Immature natural killer cell (primary cell): ENCODE measurements at regions not wholly inside any gene's neighbourhood (a gene's known extent, or its start where the extent isn't known, plus 50 kb on each side); places are given as distances from the start of the nearest gene placed in this dataset.

Experiments used
- DNase-seq, 3 donors: peaks; one replicate each; pipeline ENCODE4 v3.0.0; 2022; ENCODE audit warnings: mixed read lengths in 1 of 3
- H3K27ac Mint-ChIP-seq, 6 donors: one replicate each; pipeline ENCODE4 v1.8.0; 2020; ENCODE audit warnings: mixed read lengths in 6 of 6, mild to moderate bottlenecking in 5 of 6, inconsistent platforms in 4 of 6, moderate library complexity in 3 of 6
- H3K27me3 Mint-ChIP-seq, 3 donors: one replicate each; pipeline ENCODE4 v1.8.0; 2020 to 2021; ENCODE audit warnings: low read depth in 3 of 3, mild to moderate bottlenecking in 3 of 3, mixed read lengths in 3 of 3, moderate library complexity in 3 of 3, inconsistent platforms in 1 of 3
- H3K36me3 Mint-ChIP-seq, 3 donors: one replicate each; pipeline ENCODE4 v1.8.0; 2020; ENCODE audit warnings: mixed read lengths in 3 of 3, inconsistent platforms in 2 of 3, mild to moderate bottlenecking in 2 of 3
- H3K4me1 Mint-ChIP-seq, 2 donors: one replicate each; pipeline ENCODE4 v1.8.0; 2020; ENCODE audit warnings: inconsistent platforms in 2 of 2, mild to moderate bottlenecking in 2 of 2, mixed read lengths in 2 of 2, moderate library complexity in 1 of 2
- H3K4me3 Mint-ChIP-seq, 5 donors: one replicate each; pipeline ENCODE4 v1.8.0; 2020; ENCODE audit warnings: mild to moderate bottlenecking in 5 of 5, mixed read lengths in 5 of 5, inconsistent platforms in 3 of 5, moderate library complexity in 3 of 5
- H3K9me3 Mint-ChIP-seq, 6 donors: one replicate each; pipeline ENCODE4 v1.8.0; 2020; ENCODE audit warnings: mild to moderate bottlenecking in 6 of 6, mixed read lengths in 6 of 6, inconsistent platforms in 4 of 6, moderate library complexity in 3 of 6

GRCh38 chr4:138964716-138965426 lies 50.7 kb upstream of the NOCT start:
- Mint-ChIP-seq H3K9me3 (no peaks in the 10 kb centered on the region), H3K27me3 (peaks cover 0 to 2% (median 0%) of the 10 kb centered on the region in 3 donors), H3K36me3 (peaks cover 0 to 3% (median 0%) of the 10 kb centered on the region in 3 donors), H3K4me3 (no peak overlapping the region), H3K27ac (no peak overlapping the region), H3K4me1 (no peaks in the 10 kb centered on the region)
- DNase-seq = no peak

DNA sequence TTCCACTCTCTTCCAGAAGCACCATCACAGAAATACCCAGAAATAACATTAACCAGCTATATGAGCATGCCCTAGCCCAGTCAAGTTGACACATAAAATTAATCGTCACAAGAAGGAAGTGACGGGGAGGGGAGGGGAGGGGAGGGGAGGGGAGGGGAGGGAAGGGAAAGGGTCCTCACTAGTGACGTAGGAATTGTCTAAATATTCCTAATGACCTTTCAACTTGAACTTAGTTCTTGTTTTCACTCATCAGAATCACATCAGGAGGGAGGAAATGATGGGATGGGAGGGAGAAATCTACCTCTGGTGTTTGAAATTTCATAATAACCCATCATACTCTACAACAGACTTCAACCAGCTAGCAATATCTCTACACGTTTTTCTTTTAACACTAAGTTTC lies 52.2 kb upstream of the NOCT start:
- Mint-ChIP-seq H3K4me1 (peaks cover 12% of the 10 kb centered on the region in 2 donors), H3K27me3 (peaks cover 0 to 2% (median 0%) of the 10 kb centered on the region in 3 donors), H3K36me3 (no peaks in the 10 kb centered on the region), H3K27ac (no peak overlapping the region), H3K4me3 (no peak overlapping the region), H3K9me3 (no peaks in the 10 kb centered on the region)
- DNase-seq = no peak

GRCh38 chr4:138961664-138962063 lies 53.9 kb upstream of the NOCT start:
- H3K4me1 Mint-ChIP-seq = peaks cover 14 to 17% of the 10 kb centered on the region in 2 donors
- peaks cover 0 to 5% (median 0%) of the 10 kb centered on the region in 3 donors for H3K36me3 Mint-ChIP-seq
- H3K4me3 Mint-ChIP-seq = no peak overlapping the region
- H3K27ac Mint-ChIP-seq = no peak overlapping the region
- DNase-seq = no peak
- H3K27me3 Mint-ChIP-seq = peaks cover 0 to 4% (median 2%) of the 10 kb centered on the region in 3 donors
- H3K9me3 Mint-ChIP-seq = no peaks in the 10 kb centered on the region

- Mint-ChIP-seq H3K4me1 (peaks cover 14 to 17% of the 10 kb centered on the region in 2 donors), H3K4me3 (no peak overlapping the region), H3K27ac (no peak overlapping the region), H3K9me3 (no peaks in the 10 kb centered on the region), H3K27me3 (peaks cover 0 to 4% (median 2%) of the 10 kb centered on the region in 3 donors), H3K36me3 (peaks cover 0 to 5% (median 0%) of the 10 kb centered on the region in 3 donors)
- no peak for DNase-seq
Measured at GRCh38 chr4:138961129-138961528, 54.5 kb upstream of the NOCT start.

GRCh38 chr4:138960175-138960710 lies 55.3 kb upstream of the NOCT start:
- Mint-ChIP-seq H3K4me3 (no peak overlapping the region), H3K9me3 (no peaks in the 10 kb centered on the region), H3K36me3 (peaks cover 0 to 5% (median 0%) of the 10 kb centered on the region in 3 donors), H3K4me1 (peaks cover 14 to 17% of the 10 kb centered on the region in 2 donors), H3K27me3 (peaks cover 0 to 4% (median 2%) of the 10 kb centered on the region in 3 donors), H3K27ac (no peak overlapping the region)
- no peak for DNase-seq

- Mint-ChIP-seq H3K27ac (peak overlapping the region in 1 of 6 donors; percentile 35), H3K36me3 (peaks cover 0 to 5% (median 0%) of the 10 kb centered on the region in 3 donors), H3K4me3 (peak overlapping the region in 2 of 5 donors; percentile 48 to 54), H3K27me3 (peaks cover 0 to 4% (median 2%) of the 10 kb centered on the region in 3 donors), H3K9me3 (no peaks in the 10 kb centered on the region), H3K4me1 (peaks cover 14 to 17% of the 10 kb centered on the region in 2 donors)
- DNase-seq = no peak
Measured at GRCh38 chr4:138959097-138959815, 56.3 kb upstream of the NOCT start.

GRCh38 chr4:138958519-138958918 lies 57.1 kb upstream of the NOCT start:
- Mint-ChIP-seq H3K36me3 (peaks cover 0 to 5% (median 0%) of the 10 kb centered on the region in 3 donors), H3K27me3 (peaks cover 0 to 4% (median 2%) of the 10 kb centered on the region in 3 donors), H3K9me3 (no peaks in the 10 kb centered on the region), H3K27ac (peak overlapping the region in 2 of 6 donors; percentile 22 to 37), H3K4me3 (peak overlapping the region; percentile 31 to 62 (median 53)), H3K4me1 (peaks cover 14 to 17% of the 10 kb centered on the region in 2 donors)
- DNase-seq = no peak

- peaks cover 0 to 4% (median 2%) of the 10 kb centered on the region in 3 donors for H3K27me3 Mint-ChIP-seq
- H3K27ac Mint-ChIP-seq = no peak overlapping the region
- H3K9me3 Mint-ChIP-seq = no peaks in the 10 kb centered on the region
- H3K36me3 Mint-ChIP-seq = peaks cover 0 to 5% (median 0%) of the 10 kb centered on the region in 3 donors
- no peak overlapping the region for H3K4me3 Mint-ChIP-seq
- DNase-seq = no peak
- H3K4me1 Mint-ChIP-seq = peaks cover 14 to 17% of the 10 kb centered on the region in 2 donors
Measured at GRCh38 chr4:138957302-138957701, 58.3 kb upstream of the NOCT start.

DNA sequence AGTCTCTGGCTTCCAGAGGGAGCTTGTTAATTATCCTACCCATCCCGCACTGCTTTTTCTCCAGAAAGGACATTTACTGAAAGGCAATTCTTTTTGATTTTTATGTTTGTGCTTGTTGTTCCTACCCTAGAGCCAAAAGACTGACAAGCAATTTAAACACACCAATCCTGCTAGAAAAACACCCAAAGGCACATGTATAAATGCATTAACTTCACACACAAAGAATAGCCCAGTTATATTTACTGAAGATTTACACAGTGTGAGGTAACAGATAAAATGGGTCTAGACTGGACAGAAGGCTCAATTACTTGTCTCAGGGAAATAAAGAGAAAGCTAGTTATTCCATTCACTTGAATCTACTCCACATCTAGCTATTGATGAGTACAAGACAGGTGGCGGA lies 61.2 kb upstream of the NOCT start:
- H3K4me1 Mint-ChIP-seq = peaks cover 13 to 15% of the 10 kb centered on the region in 2 donors
- no peaks in the 10 kb centered on the region for H3K9me3 Mint-ChIP-seq
- H3K36me3 Mint-ChIP-seq = peaks cover 0 to 5% (median 0%) of the 10 kb centered on the region in 3 donors
- no peak for DNase-seq
- H3K27me3 Mint-ChIP-seq = peaks cover 0 to 4% (median 3%) of the 10 kb centered on the region in 3 donors
- no peak overlapping the region for H3K27ac Mint-ChIP-seq
- no peak overlapping the region for H3K4me3 Mint-ChIP-seq

DNA sequence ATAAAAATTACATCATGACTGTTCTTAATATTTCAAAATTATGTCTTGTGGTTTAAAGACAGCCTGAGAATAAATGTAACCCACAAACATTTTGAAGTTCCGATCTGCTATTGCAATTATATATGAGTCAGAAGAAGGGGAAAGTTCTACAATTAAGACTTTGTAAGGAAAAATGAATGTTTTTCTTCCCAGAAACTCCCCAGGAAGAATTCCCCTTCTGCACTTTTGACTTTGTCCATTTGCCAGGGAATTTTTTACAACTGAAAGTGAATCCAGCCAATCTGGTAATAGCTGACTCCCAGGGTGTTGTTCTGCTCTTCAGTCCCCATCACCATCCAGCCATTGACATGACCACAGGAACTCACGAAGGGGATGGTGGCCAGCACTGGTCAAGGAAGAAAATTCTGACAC lies 61.6 kb upstream of the NOCT start:
- no peak overlapping the region for H3K4me3 Mint-ChIP-seq
- peaks cover 0 to 4% (median 3%) of the 10 kb centered on the region in 3 donors for H3K27me3 Mint-ChIP-seq
- no peak overlapping the region for H3K27ac Mint-ChIP-seq
- H3K36me3 Mint-ChIP-seq = peaks cover 0 to 5% (median 0%) of the 10 kb centered on the region in 3 donors
- H3K9me3 Mint-ChIP-seq = no peaks in the 10 kb centered on the region
- no peak for DNase-seq
- H3K4me1 Mint-ChIP-seq = peaks cover 8 to 11% of the 10 kb centered on the region in 2 donors

- H3K27me3 Mint-ChIP-seq = peaks cover 0 to 4% (median 3%) of the 10 kb centered on the region in 3 donors
- no peak overlapping the region for H3K27ac Mint-ChIP-seq
- H3K4me1 Mint-ChIP-seq = no peaks in the 10 kb centered on the region
- DNase-seq = no peak
- H3K36me3 Mint-ChIP-seq = peaks cover 0 to 5% (median 0%) of the 10 kb centered on the region in 3 donors
- no peaks in the 10 kb centered on the region for H3K9me3 Mint-ChIP-seq
- H3K4me3 Mint-ChIP-seq = no peak overlapping the region
Measured at GRCh38 chr4:138952411-138952810, 63.2 kb upstream of the NOCT start.

GRCh38 chr4:138951764-138952163 lies 63.8 kb upstream of the NOCT start:
- H3K4me1 Mint-ChIP-seq = no peaks in the 10 kb centered on the region
- H3K36me3 Mint-ChIP-seq = no peaks in the 10 kb centered on the region
- DNase-seq = no peak
- no peak overlapping the region for H3K4me3 Mint-ChIP-seq
- no peak overlapping the region for H3K27ac Mint-ChIP-seq
- no peaks in the 10 kb centered on the region for H3K9me3 Mint-ChIP-seq
- peaks cover 0 to 3% (median 0%) of the 10 kb centered on the region in 3 donors for H3K27me3 Mint-ChIP-seq

GRCh38 chr4:138949866-138950265 lies 65.7 kb upstream of the NOCT start:
- H3K4me3 Mint-ChIP-seq = no peak overlapping the region
- no peaks in the 10 kb centered on the region for H3K9me3 Mint-ChIP-seq
- no peak overlapping the region for H3K27ac Mint-ChIP-seq
- no peak for DNase-seq
- H3K27me3 Mint-ChIP-seq = peaks cover 0 to 3% (median 0%) of the 10 kb centered on the region in 3 donors
- no peaks in the 10 kb centered on the region for H3K4me1 Mint-ChIP-seq
- H3K36me3 Mint-ChIP-seq = no peaks in the 10 kb centered on the region

- peaks cover 0 to 3% (median under 1%) of the 10 kb centered on the region in 3 donors for H3K27me3 Mint-ChIP-seq
- H3K27ac Mint-ChIP-seq = no peak overlapping the region
- DNase-seq = no peak
- no peak overlapping the region for H3K4me3 Mint-ChIP-seq
- H3K4me1 Mint-ChIP-seq = no peaks in the 10 kb centered on the region
- peaks cover 0 to under 1% (median 0%) of the 10 kb centered on the region in 6 donors for H3K9me3 Mint-ChIP-seq
- no peaks in the 10 kb centered on the region for H3K36me3 Mint-ChIP-seq
Measured at GRCh38 chr4:138948918-138949317, 66.7 kb upstream of the NOCT start.
